Transverse colon (tissue), 3 donors: ENCODE measurements at regions not wholly inside any gene's neighbourhood (a gene's known extent, or its start where the extent isn't known, plus 50 kb on each side); places are given as distances from the start of the nearest gene placed in this dataset.

ENCODE experiments used
- CTCF ChIP-seq, 5 experiments: fragments of 200-600 bp in 3 of 5; fragments of 450-650 bp in 2 of 5; sonication (generic) in 3 of 5; IDR thresholded peaks; 1 replicate in 2 of 5; 2 replicates in 3 of 5; pipeline ENCODE4 v1.5.1; 2016 to 2017; ENCODE audit warnings: antibody characterized with exemption in 5 of 5, inconsistent platforms in 3 of 5, mild to moderate bottlenecking in 2 of 5, moderate library complexity in 1 of 5
- POLR2A ChIP-seq: fragments of 450-650 bp; IDR thresholded peaks from one replicate; pipeline ENCODE4 v1.6.1; 2016; ENCODE audit warnings: antibody characterized with exemption, mild to moderate bottlenecking, moderate library complexity

GRCh38 chr3:30473374-30474051, 132.9 kb upstream of the TGFBR2 start:
- TF ChIP-seq CTCF (IDR thresholded peaks at IDR 0.05): no peak
- TF ChIP-seq POLR2A: no peak
